ENCODE measurements at regions not wholly inside any gene's neighbourhood (a gene's known extent, or its start where the extent isn't known, plus 50 kb on each side); places are given as distances from the start of the nearest gene placed in this dataset.

- TF ChIP-seq BCL3 (CRISPR knock-in tag; IDR thresholded peaks at IDR 0.05) (no peak), CENPBD1 (CRISPR knock-in tag; IDR thresholded peaks at IDR 0.05; ENCODE audit: borderline replicate concordance, low read depth) (no peak), ZNF275 (CRISPR knock-in tag; IDR thresholded peaks at IDR 0.05; ENCODE audit: borderline replicate concordance) (no peak), TBL1XR1 (IDR thresholded peaks at IDR 0.05; ENCODE audit: borderline replicate concordance, low read length, partially characterized antibody) (no peak), MAF1 (CRISPR knock-in tag; IDR thresholded peaks at IDR 0.05; ENCODE audit: borderline replicate concordance) (no peak), TIGD3 (CRISPR knock-in tag; IDR thresholded peaks at IDR 0.05; ENCODE audit: borderline replicate concordance) (no peak), TERF1 (CRISPR knock-in tag; IDR thresholded peaks at IDR 0.05) (no peak), ZNF766 (CRISPR knock-in tag; IDR thresholded peaks at IDR 0.05; ENCODE audit: borderline replicate concordance) (no peak), ZSCAN12 (CRISPR knock-in tag; IDR thresholded peaks at IDR 0.05) (no peak), PRPF4 (IDR thresholded peaks at IDR 0.05; ENCODE audit: low read depth, low read length, poor library complexity, severe bottlenecking) (no peak), ZNF180 (CRISPR knock-in tag; IDR thresholded peaks at IDR 0.05; ENCODE audit: borderline replicate concordance, low read depth) (no peak), DPF2 (CRISPR knock-in tag; IDR thresholded peaks at IDR 0.05; ENCODE audit: borderline replicate concordance, low read depth) (no peak)
Measured at GRCh38 chr2:19225126-19225525, 133.3 kb downstream of the OSR1 start (continued).
